Fibroblast of villous mesenchyme (primary cell): ENCODE measurements at regions not wholly inside any gene's neighbourhood (a gene's known extent, or its start where the extent isn't known, plus 50 kb on each side); places are given as distances from the start of the nearest gene placed in this dataset.

ENCODE experiments used
- DNase-seq: peaks from one replicate; pipeline ENCODE4 v3.0.0-alpha.2; 2010; ENCODE audit warnings: low read depth
- H3K4me3 ChIP-seq: 2 replicates; pipeline ENCODE4 v1.5.1; 2011; ENCODE audit warnings: low read depth, mild to moderate bottlenecking, low read length
- TF ChIP-seq, protein P1 (sequence below): IDR thresholded peaks from 2 replicates; pipeline ENCODE4 v1.5.1; 2012; ENCODE audit warnings: low read depth, mild to moderate bottlenecking, low read length; ENCODE audit not compliant: insufficient read depth

DNA sequence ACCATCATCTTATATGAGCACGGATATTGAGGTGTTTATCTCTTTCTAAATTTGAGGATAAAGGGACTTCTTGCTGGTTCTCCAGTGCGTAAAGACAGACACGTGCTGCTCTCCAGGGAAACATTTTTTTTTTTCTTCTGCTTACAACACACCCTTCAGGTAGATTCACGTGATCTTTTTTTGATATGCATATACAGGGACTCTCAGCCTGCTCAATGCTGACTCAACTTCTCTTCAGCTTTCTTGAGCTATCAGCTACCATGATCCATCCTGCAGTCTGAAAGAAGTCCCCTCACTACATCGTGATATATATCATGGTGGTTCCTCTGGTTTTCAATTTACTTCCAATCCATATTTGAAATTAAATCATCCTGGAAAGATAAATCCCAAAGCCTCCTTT is 87.1 kb upstream of the SLITRK3 start:
- no peak overlapping the region for H3K4me3 ChIP-seq
- DNase-seq: no peak
- TF ChIP-seq, protein P1, sequence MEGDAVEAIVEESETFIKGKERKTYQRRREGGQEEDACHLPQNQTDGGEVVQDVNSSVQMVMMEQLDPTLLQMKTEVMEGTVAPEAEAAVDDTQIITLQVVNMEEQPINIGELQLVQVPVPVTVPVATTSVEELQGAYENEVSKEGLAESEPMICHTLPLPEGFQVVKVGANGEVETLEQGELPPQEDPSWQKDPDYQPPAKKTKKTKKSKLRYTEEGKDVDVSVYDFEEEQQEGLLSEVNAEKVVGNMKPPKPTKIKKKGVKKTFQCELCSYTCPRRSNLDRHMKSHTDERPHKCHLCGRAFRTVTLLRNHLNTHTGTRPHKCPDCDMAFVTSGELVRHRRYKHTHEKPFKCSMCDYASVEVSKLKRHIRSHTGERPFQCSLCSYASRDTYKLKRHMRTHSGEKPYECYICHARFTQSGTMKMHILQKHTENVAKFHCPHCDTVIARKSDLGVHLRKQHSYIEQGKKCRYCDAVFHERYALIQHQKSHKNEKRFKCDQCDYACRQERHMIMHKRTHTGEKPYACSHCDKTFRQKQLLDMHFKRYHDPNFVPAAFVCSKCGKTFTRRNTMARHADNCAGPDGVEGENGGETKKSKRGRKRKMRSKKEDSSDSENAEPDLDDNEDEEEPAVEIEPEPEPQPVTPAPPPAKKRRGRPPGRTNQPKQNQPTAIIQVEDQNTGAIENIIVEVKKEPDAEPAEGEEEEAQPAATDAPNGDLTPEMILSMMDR: no peak

DNA sequence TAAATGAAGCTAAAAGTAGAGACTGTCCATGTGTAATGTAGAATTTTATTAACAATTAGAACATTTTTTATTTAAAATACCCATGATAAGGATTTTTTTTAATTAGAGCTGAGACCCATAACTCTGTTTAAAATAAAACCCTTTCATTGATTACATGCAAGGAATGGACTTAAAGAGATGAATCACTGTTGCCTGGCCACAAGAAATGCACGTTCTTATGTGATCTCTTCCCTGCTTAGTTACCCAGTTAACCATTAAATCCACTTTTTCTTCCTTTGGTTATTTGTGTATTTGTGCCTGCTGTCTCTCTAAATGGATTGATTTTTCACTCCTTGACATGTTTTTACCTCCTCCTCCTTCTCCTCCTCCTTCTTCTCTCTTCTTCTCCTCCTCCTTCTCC is 83.3 kb upstream of the SLITRK3 start:
- TF ChIP-seq, protein P1: no peak

DNA sequence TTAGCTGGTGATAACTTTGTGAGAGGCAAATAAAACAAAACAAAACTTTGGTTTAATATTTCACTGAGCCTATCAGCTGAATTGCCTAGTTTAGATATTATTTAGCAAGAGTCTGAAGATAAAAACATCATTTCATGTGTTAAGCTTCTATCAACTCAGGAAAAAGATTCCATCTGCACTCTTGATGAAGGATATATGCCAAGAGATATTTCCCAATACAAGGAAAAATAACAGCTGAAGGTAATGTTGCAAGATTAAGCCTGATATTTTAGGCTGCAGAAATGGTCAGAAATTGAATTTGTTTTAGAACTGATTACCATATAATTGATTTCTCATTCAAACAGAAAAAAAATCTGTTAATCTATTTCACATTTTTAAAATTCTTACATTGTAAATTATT is 77.2 kb upstream of the SLITRK3 start:
- DNase-seq: no peak
- H3K4me3 ChIP-seq: no peak overlapping the region
- TF ChIP-seq, protein P1: no peak

More for the DNA sequence above, 83.3 kb upstream of the SLITRK3 start:
- H3K4me3 ChIP-seq: no peak overlapping the region
- no peak for DNase-seq

DNA sequence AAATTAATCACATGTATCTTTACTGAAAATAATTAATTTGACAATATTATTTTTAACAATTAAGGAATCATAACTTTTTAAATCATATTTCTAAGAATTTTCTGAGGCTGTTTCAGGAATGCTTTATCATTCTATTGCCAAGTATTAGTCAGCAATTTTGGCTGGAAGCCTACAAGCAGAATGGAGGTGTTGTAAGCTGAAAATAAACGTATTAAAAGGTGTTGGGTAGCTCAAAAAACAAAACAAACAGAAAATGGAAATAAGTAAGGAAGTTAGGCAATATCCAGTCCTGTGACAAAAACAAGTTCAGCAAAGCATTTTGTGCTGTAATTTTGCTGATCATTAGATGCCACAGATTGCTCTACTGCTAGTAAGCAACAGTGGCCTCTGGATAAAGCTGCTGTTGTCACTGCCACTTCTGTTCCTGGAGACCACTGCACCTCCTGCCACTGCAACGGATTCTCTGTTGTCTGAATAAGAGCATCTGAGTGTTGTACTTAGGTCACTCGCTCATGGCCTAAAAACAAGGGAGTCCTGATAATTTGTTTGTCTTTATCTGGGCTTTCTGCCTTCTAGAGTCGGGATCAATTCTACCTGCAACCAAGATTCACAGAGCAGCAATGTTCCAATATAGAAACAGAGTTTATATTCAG is 63.5 kb upstream of the SLITRK3 start:
- TF ChIP-seq, protein P1: no peak
- H3K4me3 ChIP-seq: no peak overlapping the region
- peak; percentile 8 for DNase-seq

DNA sequence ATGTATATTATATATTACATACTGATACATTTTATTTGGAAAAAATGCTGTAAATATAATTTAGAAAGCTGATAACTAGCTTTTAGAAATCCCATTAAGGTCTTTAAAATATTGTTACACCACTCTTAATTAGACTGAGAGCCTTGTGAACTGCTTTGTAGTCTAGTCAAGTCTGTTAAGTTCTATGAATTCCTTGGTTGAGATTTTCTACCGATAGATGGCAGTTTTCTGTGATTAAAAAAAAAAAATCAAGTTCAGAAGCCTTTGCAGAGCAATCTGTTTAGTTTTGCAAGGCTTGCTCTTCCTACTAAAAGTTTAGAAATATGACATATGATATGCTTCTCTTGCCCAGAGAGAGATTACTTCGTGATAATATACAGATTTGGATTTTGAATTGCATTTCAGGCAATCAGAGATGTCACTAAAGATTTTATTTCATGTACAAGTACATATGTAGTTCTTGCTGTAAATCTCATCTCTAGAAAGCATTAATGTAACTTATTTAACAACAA is 60.4 kb upstream of the SLITRK3 start:
- DNase-seq: no peak
- no peak overlapping the region for H3K4me3 ChIP-seq
- TF ChIP-seq, protein P1: no peak

DNA sequence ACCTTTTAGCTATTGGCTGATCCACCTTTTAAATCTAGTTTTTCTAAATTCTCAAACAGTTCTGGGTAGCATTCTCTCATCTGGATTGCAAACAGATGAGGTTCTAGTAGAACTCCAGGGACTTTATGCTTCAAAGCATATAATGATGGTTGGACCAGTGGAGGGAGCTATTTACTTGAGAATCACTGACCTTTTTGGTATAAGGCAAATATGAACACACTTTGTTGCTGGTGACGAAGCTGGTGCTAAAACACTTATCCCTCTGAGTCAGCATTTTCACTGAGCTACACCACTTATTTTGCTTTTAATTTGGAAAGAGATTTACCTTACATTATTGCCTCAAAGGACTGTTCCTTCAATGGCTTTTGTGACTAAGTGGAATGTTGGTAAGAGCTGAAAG is 58.6 kb upstream of the SLITRK3 start:
- TF ChIP-seq, protein P1: no peak
- no peak overlapping the region for H3K4me3 ChIP-seq
- peak; percentile 1 for DNase-seq
